ENCODE measurements at regions not wholly inside any gene's neighbourhood (a gene's known extent, or its start where the extent isn't known, plus 50 kb on each side); places are given as distances from the start of the nearest gene placed in this dataset.
A peak's percentile ranks its signal among the peaks of the same experiment; 100 is the strongest.

DNA sequence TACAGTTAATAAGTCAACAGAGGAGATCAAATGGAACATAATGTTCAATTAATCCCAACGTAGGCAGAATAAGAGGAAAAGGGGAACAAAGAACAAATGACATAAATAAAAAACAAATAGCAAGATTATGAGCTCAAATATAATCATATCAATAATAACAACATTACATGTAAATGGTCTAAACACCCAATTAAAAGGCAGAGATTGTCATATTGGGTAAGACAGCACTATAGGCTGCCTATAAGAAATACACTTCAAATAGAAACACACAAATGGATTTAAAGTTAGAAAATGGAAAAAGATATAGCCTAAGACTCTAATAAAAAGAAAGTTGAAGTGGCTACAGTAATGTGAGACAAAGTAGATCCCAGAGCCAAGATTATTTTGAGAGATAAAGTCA, 126.4 kb upstream of the PTER start:
- ChIA-PET POLR2A (no interaction called here), CTCF (no interaction called here)
- H3K4me3 ChIP-seq (ENCODE audit: control insufficient read depth in 1 of 7, extremely low read depth in 1 of 7, insufficient read depth in 4 of 7, low read depth in 2 of 7, low read length in 6 of 7): no peak overlapping the region
- no peak overlapping the region for H3K27ac ChIP-seq (ENCODE audit: insufficient read depth in 1 of 2, low read depth in 1 of 2, low read length in 2 of 2, poor library complexity in 1 of 2, severe bottlenecking in 2 of 2)
- H3K36me3 ChIP-seq (ENCODE audit: control insufficient read depth in 4 of 4, insufficient read depth in 4 of 4, low read length in 3 of 4): no peaks in the 10 kb centered on the region
- H3K4me1 ChIP-seq (ENCODE audit: control extremely low read depth in 1 of 4, control insufficient read depth in 4 of 4, insufficient read depth in 4 of 4, low read length in 3 of 4): no peaks in the 10 kb centered on the region
- no peak for DNase-seq
- no peaks in the 10 kb centered on the region for H3K27me3 ChIP-seq (replicated peaks in 2 of 5; ENCODE audit: control insufficient read depth in 4 of 5, insufficient read depth in 5 of 5, low read length in 4 of 5)
- peaks cover 0 to 9% (median 5%) of the 10 kb centered on the region in 5 experiments for H3K9me3 ChIP-seq (ENCODE audit: control extremely low read depth in 1 of 5, control insufficient read depth in 4 of 5, insufficient read depth in 2 of 5, low read depth in 1 of 5, low read length in 4 of 5)
- no CpG with 5 or more reads among the region's 1 CpG for WGBS (ENCODE audit: insufficient coverage)

DNA sequence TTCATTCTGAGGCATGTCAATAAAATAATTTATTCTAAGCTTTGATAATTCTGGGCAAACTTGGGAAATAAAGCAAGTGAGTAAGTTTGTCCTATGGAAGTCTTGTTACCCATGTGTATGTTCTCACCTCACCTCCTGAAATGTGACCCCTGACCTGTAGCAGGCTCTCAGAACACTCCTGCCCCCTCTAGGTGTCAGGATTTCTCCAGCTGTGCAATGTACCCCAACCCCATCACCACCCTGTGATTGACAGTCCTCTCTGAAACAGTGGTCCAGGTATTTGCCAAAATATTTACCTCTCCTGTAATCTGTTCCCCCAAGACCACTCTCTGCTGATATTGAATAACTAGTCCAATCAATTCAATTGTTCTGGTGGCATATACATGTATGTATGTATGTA, 122.6 kb upstream of the PTER start:
- ChIA-PET POLR2A (no interaction called here), CTCF (no interaction called here)
- H3K4me1 ChIP-seq (ENCODE audit: control extremely low read depth in 1 of 4, control insufficient read depth in 4 of 4, insufficient read depth in 4 of 4, low read length in 3 of 4): no peaks in the 10 kb centered on the region
- DNase-seq: peak; percentile 16 to 37 (median 34)
- no peaks in the 10 kb centered on the region for H3K27me3 ChIP-seq (replicated peaks in 2 of 5; ENCODE audit: control insufficient read depth in 4 of 5, insufficient read depth in 5 of 5, low read length in 4 of 5)
- H3K9me3 ChIP-seq (ENCODE audit: control extremely low read depth in 1 of 5, control insufficient read depth in 4 of 5, insufficient read depth in 2 of 5, low read depth in 1 of 5, low read length in 4 of 5): peaks cover 0 to 7% (median 0%) of the 10 kb centered on the region in 5 experiments
- H3K4me3 ChIP-seq (ENCODE audit: control insufficient read depth in 1 of 7, extremely low read depth in 1 of 7, insufficient read depth in 4 of 7, low read depth in 2 of 7, low read length in 6 of 7): no peak overlapping the region
- H3K36me3 ChIP-seq (ENCODE audit: control insufficient read depth in 4 of 4, insufficient read depth in 4 of 4, low read length in 3 of 4): no peaks in the 10 kb centered on the region
- no peak overlapping the region for H3K27ac ChIP-seq (ENCODE audit: insufficient read depth in 1 of 2, low read depth in 1 of 2, low read length in 2 of 2, poor library complexity in 1 of 2, severe bottlenecking in 2 of 2)

DNA sequence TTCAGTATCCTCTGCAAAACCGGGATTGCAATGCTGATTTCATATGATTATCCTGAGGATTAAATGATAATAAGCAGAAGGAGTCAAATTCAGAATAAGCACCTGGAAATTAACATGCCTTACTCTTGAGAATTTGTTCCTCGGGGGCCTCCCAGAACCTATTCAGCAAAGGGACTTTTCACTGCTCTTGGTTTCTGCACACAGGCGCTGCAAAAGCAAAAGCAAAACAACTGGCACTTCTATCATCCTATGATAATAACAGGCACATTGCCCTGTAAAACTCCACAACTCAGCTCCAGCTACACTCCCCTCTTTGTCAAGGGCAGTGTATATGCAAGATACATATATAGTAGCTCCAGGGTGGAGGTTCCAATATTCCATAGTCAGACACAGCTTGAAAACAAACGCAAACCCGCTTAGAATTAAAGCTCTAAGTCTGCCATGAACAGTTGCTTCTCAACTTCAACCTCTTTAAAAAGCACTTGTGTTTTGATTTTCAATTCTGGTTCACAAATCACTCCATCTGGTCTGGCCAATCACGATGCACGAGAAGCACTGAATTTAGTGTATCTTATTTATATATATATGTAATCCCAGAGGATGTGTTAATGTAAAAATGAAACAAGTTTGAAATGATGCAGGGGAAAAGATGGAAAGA, 119.9 kb upstream of the PTER start:
- Histone ChIP-seq H3K27me3 (replicated peaks in 2 of 5; ENCODE audit: control insufficient read depth in 4 of 5, insufficient read depth in 5 of 5, low read length in 4 of 5) (no peaks in the 10 kb centered on the region), H3K9me3 (ENCODE audit: control extremely low read depth in 1 of 5, control insufficient read depth in 4 of 5, insufficient read depth in 2 of 5, low read depth in 1 of 5, low read length in 4 of 5) (no peaks in the 10 kb centered on the region), H3K27ac (ENCODE audit: insufficient read depth in 1 of 2, low read depth in 1 of 2, low read length in 2 of 2, poor library complexity in 1 of 2, severe bottlenecking in 2 of 2) (no peak overlapping the region), H3K4me1 (ENCODE audit: control extremely low read depth in 1 of 4, control insufficient read depth in 4 of 4, insufficient read depth in 4 of 4, low read length in 3 of 4) (no peaks in the 10 kb centered on the region), H3K36me3 (ENCODE audit: control insufficient read depth in 4 of 4, insufficient read depth in 4 of 4, low read length in 3 of 4) (no peaks in the 10 kb centered on the region), H3K4me3 (ENCODE audit: control insufficient read depth in 1 of 7, extremely low read depth in 1 of 7, insufficient read depth in 4 of 7, low read depth in 2 of 7, low read length in 6 of 7) (no peak overlapping the region)
- 80% methylated on average over 2 of the region's 7 CpGs for WGBS (ENCODE audit: insufficient coverage)
- CTCF ChIA-PET: no interaction called here
- DNase-seq: no peak
- POLR2A ChIA-PET: no interaction called here

DNA sequence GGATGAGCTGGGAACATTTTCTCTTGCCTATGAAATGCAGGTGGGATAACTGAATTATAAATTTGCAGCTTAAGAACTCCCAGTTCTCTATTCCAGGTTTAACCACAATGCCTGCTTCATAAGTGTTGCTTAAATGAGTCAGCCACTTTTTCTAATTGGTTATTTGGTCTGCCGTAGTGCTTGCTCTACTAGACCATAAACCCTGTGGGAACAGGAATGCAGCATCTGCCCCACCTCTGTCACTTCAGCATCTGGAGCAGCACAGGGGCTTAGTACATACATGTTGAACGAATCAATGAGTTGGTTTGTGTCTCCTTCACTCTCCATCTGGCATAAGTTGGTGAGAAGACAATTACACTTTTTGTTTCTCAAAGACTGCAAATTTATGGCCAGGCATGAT, 95.2 kb upstream of the PTER start:
- WGBS (ENCODE audit: insufficient coverage): 73% methylated on average over 2 of the region's 2 CpGs
- H3K27me3 ChIP-seq (replicated peaks in 2 of 5; ENCODE audit: control insufficient read depth in 4 of 5, insufficient read depth in 5 of 5, low read length in 4 of 5): peaks cover 0 to 2% (median 0%) of the 10 kb centered on the region in 5 experiments
- POLR2A ChIA-PET: no interaction called here
- H3K9me3 ChIP-seq (ENCODE audit: control extremely low read depth in 1 of 5, control insufficient read depth in 4 of 5, insufficient read depth in 2 of 5, low read depth in 1 of 5, low read length in 4 of 5): no peaks in the 10 kb centered on the region
- H3K27ac ChIP-seq (ENCODE audit: insufficient read depth in 1 of 2, low read depth in 1 of 2, low read length in 2 of 2, poor library complexity in 1 of 2, severe bottlenecking in 2 of 2): no peak overlapping the region
- DNase-seq: no peak
- CTCF ChIA-PET: no interaction called here
- H3K4me1 ChIP-seq (ENCODE audit: control extremely low read depth in 1 of 4, control insufficient read depth in 4 of 4, insufficient read depth in 4 of 4, low read length in 3 of 4): no peaks in the 10 kb centered on the region
- no peaks in the 10 kb centered on the region for H3K36me3 ChIP-seq (ENCODE audit: control insufficient read depth in 4 of 4, insufficient read depth in 4 of 4, low read length in 3 of 4)
- H3K4me3 ChIP-seq (ENCODE audit: control insufficient read depth in 1 of 7, extremely low read depth in 1 of 7, insufficient read depth in 4 of 7, low read depth in 2 of 7, low read length in 6 of 7): no peak overlapping the region

DNA sequence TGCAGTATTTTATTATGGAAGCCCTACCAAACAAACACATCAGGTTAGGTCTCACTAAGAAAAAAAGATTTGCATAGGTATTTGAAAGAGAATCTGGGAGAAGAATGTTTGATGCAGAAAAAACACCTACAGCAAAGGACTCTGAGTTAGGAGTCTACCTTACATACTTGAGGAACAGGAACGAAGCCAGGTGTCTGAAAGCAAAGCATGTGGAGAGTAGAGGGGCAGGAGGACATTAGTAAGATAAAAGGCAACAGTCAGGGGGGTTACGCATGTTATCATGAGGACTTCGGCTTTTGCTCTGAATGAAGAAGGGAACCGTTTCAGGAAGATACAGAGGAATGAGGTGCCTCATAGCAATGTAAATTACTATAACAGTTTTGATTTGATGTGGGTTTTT, 87.9 kb upstream of the PTER start:
- ChIA-PET POLR2A (no interaction called here), CTCF (no interaction called here)
- Histone ChIP-seq H3K4me3 (ENCODE audit: control insufficient read depth in 1 of 7, extremely low read depth in 1 of 7, insufficient read depth in 4 of 7, low read depth in 2 of 7, low read length in 6 of 7) (no peak overlapping the region), H3K36me3 (ENCODE audit: control insufficient read depth in 4 of 4, insufficient read depth in 4 of 4, low read length in 3 of 4) (no peaks in the 10 kb centered on the region), H3K27me3 (replicated peaks in 2 of 5; ENCODE audit: control insufficient read depth in 4 of 5, insufficient read depth in 5 of 5, low read length in 4 of 5) (no peaks in the 10 kb centered on the region), H3K9me3 (ENCODE audit: control extremely low read depth in 1 of 5, control insufficient read depth in 4 of 5, insufficient read depth in 2 of 5, low read depth in 1 of 5, low read length in 4 of 5) (peaks cover 0 to 2% (median 0%) of the 10 kb centered on the region in 5 experiments), H3K4me1 (ENCODE audit: control extremely low read depth in 1 of 4, control insufficient read depth in 4 of 4, insufficient read depth in 4 of 4, low read length in 3 of 4) (no peaks in the 10 kb centered on the region), H3K27ac (ENCODE audit: insufficient read depth in 1 of 2, low read depth in 1 of 2, low read length in 2 of 2, poor library complexity in 1 of 2, severe bottlenecking in 2 of 2) (no peak overlapping the region)
- WGBS (ENCODE audit: insufficient coverage): 93% methylated on average over 3 of the region's 4 CpGs
- DNase-seq: no peak

DNA sequence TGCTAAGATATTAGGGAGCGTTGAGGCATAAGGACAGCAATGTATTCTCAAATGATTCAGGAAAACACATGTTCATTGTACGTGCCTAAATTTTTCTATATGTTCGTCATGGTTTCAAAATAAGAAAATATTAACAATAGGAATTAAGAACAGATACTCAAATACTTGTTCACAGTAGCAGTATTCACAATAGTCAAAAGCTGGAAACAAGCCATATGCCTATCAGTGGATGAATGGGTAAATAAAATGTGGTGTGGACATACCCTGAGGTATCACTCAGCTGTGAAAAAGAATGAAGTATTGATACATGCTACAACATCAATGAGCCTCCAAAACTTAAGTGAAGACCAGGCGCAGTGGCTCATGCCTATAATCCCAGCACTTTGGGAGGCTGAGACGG, 84.7 kb upstream of the PTER start:
- Histone ChIP-seq H3K4me3 (ENCODE audit: control insufficient read depth in 1 of 7, extremely low read depth in 1 of 7, insufficient read depth in 4 of 7, low read depth in 2 of 7, low read length in 6 of 7) (no peak overlapping the region), H3K4me1 (ENCODE audit: control extremely low read depth in 1 of 4, control insufficient read depth in 4 of 4, insufficient read depth in 4 of 4, low read length in 3 of 4) (no peaks in the 10 kb centered on the region), H3K27me3 (replicated peaks in 2 of 5; ENCODE audit: control insufficient read depth in 4 of 5, insufficient read depth in 5 of 5, low read length in 4 of 5) (peaks cover 0 to 4% (median 0%) of the 10 kb centered on the region in 5 experiments), H3K27ac (ENCODE audit: insufficient read depth in 1 of 2, low read depth in 1 of 2, low read length in 2 of 2, poor library complexity in 1 of 2, severe bottlenecking in 2 of 2) (no peak overlapping the region), H3K9me3 (ENCODE audit: control extremely low read depth in 1 of 5, control insufficient read depth in 4 of 5, insufficient read depth in 2 of 5, low read depth in 1 of 5, low read length in 4 of 5) (peaks cover 0 to 2% (median 0%) of the 10 kb centered on the region in 5 experiments), H3K36me3 (ENCODE audit: control insufficient read depth in 4 of 4, insufficient read depth in 4 of 4, low read length in 3 of 4) (no peaks in the 10 kb centered on the region)
- POLR2A ChIA-PET: no interaction called here
- 100% methylated on average over 1 of the region's 5 CpGs for WGBS (ENCODE audit: insufficient coverage)
- CTCF ChIA-PET: interaction anchor here (0.6 kb wide), 1 partner anchor 143 kb away, joined by 3 read pairs; no protein-coding TSS in a partner anchor
- no peak for DNase-seq

DNA sequence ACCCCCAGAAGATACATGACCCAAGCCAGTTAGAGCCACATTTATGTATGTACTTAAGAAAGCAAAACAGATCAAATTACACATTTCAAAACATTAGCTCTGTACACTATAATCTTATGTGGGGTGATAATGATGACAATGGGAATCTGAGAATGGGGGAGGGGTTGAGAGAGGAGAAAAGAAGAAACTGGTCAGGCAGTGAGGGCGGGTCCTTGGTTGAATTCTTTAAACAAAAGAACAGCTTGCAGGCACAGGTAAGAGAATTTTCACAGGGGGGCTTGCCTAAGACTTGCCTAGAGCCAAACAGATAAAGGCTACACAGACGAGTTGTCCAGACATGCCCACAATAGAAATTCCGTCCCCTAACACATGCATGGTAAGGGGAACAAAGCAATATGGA, 76.8 kb upstream of the PTER start:
- DNase-seq: no peak
- ChIA-PET POLR2A (no interaction called here), CTCF (no interaction called here)
- Histone ChIP-seq H3K27me3 (replicated peaks in 2 of 5; ENCODE audit: control insufficient read depth in 4 of 5, insufficient read depth in 5 of 5, low read length in 4 of 5) (peaks cover 0 to 2% (median 0%) of the 10 kb centered on the region in 5 experiments), H3K27ac (ENCODE audit: insufficient read depth in 1 of 2, low read depth in 1 of 2, low read length in 2 of 2, poor library complexity in 1 of 2, severe bottlenecking in 2 of 2) (no peak overlapping the region), H3K4me1 (ENCODE audit: control extremely low read depth in 1 of 4, control insufficient read depth in 4 of 4, insufficient read depth in 4 of 4, low read length in 3 of 4) (no peaks in the 10 kb centered on the region), H3K4me3 (ENCODE audit: control insufficient read depth in 1 of 7, extremely low read depth in 1 of 7, insufficient read depth in 4 of 7, low read depth in 2 of 7, low read length in 6 of 7) (no peak overlapping the region), H3K36me3 (ENCODE audit: control insufficient read depth in 4 of 4, insufficient read depth in 4 of 4, low read length in 3 of 4) (no peaks in the 10 kb centered on the region), H3K9me3 (ENCODE audit: control extremely low read depth in 1 of 5, control insufficient read depth in 4 of 5, insufficient read depth in 2 of 5, low read depth in 1 of 5, low read length in 4 of 5) (peaks cover 0 to 3% (median 0%) of the 10 kb centered on the region in 5 experiments)
- WGBS (ENCODE audit: insufficient coverage): 100% methylated on average over 3 of the region's 3 CpGs
